ENCODE measurements at regions not wholly inside any gene's neighbourhood (a gene's known extent, or its start where the extent isn't known, plus 50 kb on each side); places are given as distances from the start of the nearest gene placed in this dataset.

- H3K4me1 ChIP-seq (ENCODE audit: control insufficient read depth in 1 of 2, insufficient read depth in 2 of 2, low read depth in 1 of 2, low read length in 1 of 2) = no peaks in the 10 kb centered on the region; a peak in 1 of 4 replicates
- CTCF ChIA-PET = no interaction called here
Observed at GRCh38 chr3:43214616-43215015, 71.7 kb upstream of the SNRK start.

More at GRCh38 chr3:43214616-43215015, 71.7 kb upstream of the SNRK start:
- H3K9me3 ChIP-seq = no peaks in the 10 kb centered on the region
- no peaks in the 10 kb centered on the region; the same call in 1 of the 2 replicates for H3K27me3 ChIP-seq (ENCODE audit: insufficient read depth)
- H2AFZ ChIP-seq (ENCODE audit: low read depth) = no peak overlapping the region
- no peaks in the 10 kb centered on the region for H3K79me2 ChIP-seq (ENCODE audit: insufficient read depth)
- no peaks in the 10 kb centered on the region for H3K36me3 ChIP-seq (replicated peaks in 1 of 2; ENCODE audit: control insufficient read depth in 1 of 2, insufficient read depth in 2 of 2, low read length in 1 of 2)
- no peak overlapping the region for H3K4me2 ChIP-seq
- no peaks in the 10 kb centered on the region for H3F3A ChIP-seq (replicated peaks; ENCODE audit: insufficient read depth)
- TF ChIP-seq, protein P1, sequence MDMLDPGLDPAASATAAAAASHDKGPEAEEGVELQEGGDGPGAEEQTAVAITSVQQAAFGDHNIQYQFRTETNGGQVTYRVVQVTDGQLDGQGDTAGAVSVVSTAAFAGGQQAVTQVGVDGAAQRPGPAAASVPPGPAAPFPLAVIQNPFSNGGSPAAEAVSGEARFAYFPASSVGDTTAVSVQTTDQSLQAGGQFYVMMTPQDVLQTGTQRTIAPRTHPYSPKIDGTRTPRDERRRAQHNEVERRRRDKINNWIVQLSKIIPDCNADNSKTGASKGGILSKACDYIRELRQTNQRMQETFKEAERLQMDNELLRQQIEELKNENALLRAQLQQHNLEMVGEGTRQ (IDR thresholded peaks at IDR 0.05; ENCODE audit: borderline replicate concordance, low read depth, low read length) = no peak
- no peak for TF ChIP-seq MXI1 (IDR thresholded peaks at IDR 0.05; ENCODE audit: low read depth, low read length)
- no peak for TF ChIP-seq RFX5 (IDR thresholded peaks at IDR 0.05; ENCODE audit: low read length)
- TF ChIP-seq PBX3 (IDR thresholded peaks at IDR 0.05) = no peak
- TF ChIP-seq CHD2 (IDR thresholded peaks at IDR 0.05; ENCODE audit: low read length, partially characterized antibody) = no peak
- TF ChIP-seq IRF3 (IDR thresholded peaks at IDR 0.05; ENCODE audit: low read depth, low read length) = no peak
- TF ChIP-seq SIN3A (IDR thresholded peaks at IDR 0.05; ENCODE audit: borderline replicate concordance, low read depth, low read length) = no peak
- TF ChIP-seq, protein P2, sequence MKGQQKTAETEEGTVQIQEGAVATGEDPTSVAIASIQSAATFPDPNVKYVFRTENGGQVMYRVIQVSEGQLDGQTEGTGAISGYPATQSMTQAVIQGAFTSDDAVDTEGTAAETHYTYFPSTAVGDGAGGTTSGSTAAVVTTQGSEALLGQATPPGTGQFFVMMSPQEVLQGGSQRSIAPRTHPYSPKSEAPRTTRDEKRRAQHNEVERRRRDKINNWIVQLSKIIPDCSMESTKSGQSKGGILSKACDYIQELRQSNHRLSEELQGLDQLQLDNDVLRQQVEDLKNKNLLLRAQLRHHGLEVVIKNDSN (IDR thresholded peaks at IDR 0.05; ENCODE audit: borderline replicate concordance, low read depth) = no peak
- TF ChIP-seq, protein P3, sequence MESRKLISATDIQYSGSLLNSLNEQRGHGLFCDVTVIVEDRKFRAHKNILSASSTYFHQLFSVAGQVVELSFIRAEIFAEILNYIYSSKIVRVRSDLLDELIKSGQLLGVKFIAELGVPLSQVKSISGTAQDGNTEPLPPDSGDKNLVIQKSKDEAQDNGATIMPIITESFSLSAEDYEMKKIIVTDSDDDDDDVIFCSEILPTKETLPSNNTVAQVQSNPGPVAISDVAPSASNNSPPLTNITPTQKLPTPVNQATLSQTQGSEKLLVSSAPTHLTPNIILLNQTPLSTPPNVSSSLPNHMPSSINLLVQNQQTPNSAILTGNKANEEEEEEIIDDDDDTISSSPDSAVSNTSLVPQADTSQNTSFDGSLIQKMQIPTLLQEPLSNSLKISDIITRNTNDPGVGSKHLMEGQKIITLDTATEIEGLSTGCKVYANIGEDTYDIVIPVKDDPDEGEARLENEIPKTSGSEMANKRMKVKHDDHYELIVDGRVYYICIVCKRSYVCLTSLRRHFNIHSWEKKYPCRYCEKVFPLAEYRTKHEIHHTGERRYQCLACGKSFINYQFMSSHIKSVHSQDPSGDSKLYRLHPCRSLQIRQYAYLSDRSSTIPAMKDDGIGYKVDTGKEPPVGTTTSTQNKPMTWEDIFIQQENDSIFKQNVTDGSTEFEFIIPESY (IDR thresholded peaks at IDR 0.05; ENCODE audit: borderline replicate concordance, low read depth) = no peak
- no peak for TF ChIP-seq NFIC (IDR thresholded peaks at IDR 0.05; ENCODE audit: borderline replicate concordance)
- TF ChIP-seq RAD21 (IDR thresholded peaks at IDR 0.05; ENCODE audit: low read length) = no peak
- no peak for TF ChIP-seq JUND (IDR thresholded peaks at IDR 0.05)
- POLR2A ChIA-PET = no interaction called here
- DNase-seq = no peak
- H3K27ac ChIP-seq (ENCODE audit: low read depth in 2 of 2, low read length in 1 of 2) = no peak overlapping the region
- no peak overlapping the region for H3K9ac ChIP-seq
- 35% methylated on average over 4 of the region's 4 CpGs for WGBS (ENCODE audit: low lambda C conversion rate)
- H4K20me1 ChIP-seq (ENCODE audit: insufficient read depth) = no peaks in the 10 kb centered on the region
- no peaks in the 10 kb centered on the region for H3K9me2 ChIP-seq
- H3K4me3 ChIP-seq (ENCODE audit: low read depth in 2 of 2, low read length in 1 of 2) = no peak overlapping the region
